GM03348 (cell line): ENCODE measurements at regions not wholly inside any gene's neighbourhood (a gene's known extent, or its start where the extent isn't known, plus 50 kb on each side); places are given as distances from the start of the nearest gene placed in this dataset.

Experiments used
- DNase-seq: peaks from one replicate; pipeline ENCODE4 v3.0.0; 2012; ENCODE audit warnings: low spot score

DNA sequence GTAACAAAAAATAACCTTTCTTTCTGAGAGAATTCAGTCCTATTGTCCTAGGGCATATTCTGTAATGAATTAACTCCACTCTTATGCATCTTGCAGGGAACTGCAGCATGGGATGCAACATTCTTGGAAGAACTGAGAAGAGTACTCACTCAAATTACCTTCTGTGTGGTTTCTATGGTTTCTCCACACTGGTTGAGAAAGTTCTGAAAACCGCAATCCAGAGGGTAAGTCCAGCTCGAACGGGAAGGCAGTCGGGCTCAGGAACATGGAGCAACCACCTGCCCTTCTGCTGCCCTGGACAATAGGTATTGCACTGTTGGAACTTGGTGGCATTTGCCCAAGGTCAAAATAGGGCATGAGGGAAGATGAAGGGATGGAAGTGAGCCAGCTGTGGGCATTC is 59.6 kb upstream of the CDK13 start:
- no peak for DNase-seq

- no peak for DNase-seq
Measured at GRCh38 chr7:39891894-39892293, 58.2 kb upstream of the CDK13 start.

GRCh38 chr7:39892361-39892760 is 57.7 kb upstream of the CDK13 start:
- DNase-seq: no peak

- no peak for DNase-seq
Measured at GRCh38 chr7:39894904-39895303, 55.2 kb upstream of the CDK13 start.

DNA sequence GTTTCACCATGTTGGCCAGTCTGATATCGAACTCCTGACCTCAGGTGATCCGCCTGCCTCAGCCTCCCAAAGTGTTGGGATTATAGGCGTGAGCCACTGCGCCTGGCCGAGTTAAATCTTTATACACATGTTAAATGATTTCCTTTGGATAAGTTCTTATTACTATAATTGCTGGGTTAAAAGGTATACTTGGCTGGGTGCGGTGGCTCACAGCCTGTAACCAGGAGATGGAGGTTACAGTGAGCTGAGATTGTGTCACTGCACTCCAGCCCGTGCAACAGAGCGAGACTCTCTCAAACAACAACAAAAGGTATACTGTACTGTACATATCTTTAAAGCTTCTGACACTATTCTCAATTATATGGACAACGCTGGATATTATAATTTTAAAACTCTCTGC is 53.2 kb upstream of the CDK13 start:
- DNase-seq: no peak

GRCh38 chr7:39898867-39899266 is 51.2 kb upstream of the CDK13 start:
- no peak for DNase-seq
